GM12864 (cell line): ENCODE measurements at regions not wholly inside any gene's neighbourhood (a gene's known extent, or its start where the extent isn't known, plus 50 kb on each side); places are given as distances from the start of the nearest gene placed in this dataset.
"Not testable (repeated sequence)": the region's sequence is repeated elsewhere in the genome, so short reads cannot be mapped to it uniquely, and the experiment has no call there.

Source experiments
- DNase-seq: peaks from one replicate; pipeline ENCODE4 v3.0.0-alpha.2; 2011; ENCODE audit warnings: low read depth
- H3K4me3 ChIP-seq: 2 replicates; pipeline ENCODE4 v1.5.1; 2011; ENCODE audit warnings: mild to moderate bottlenecking, low read depth, low read length, control low read depth
- CTCF ChIP-seq: IDR thresholded peaks from 2 replicates; pipeline ENCODE4 v1.5.1; 2011; ENCODE audit warnings: low read depth, mild to moderate bottlenecking, moderate library complexity, low read length, control low read depth, inconsistent platforms; ENCODE audit errors: missing control alignments

DNA sequence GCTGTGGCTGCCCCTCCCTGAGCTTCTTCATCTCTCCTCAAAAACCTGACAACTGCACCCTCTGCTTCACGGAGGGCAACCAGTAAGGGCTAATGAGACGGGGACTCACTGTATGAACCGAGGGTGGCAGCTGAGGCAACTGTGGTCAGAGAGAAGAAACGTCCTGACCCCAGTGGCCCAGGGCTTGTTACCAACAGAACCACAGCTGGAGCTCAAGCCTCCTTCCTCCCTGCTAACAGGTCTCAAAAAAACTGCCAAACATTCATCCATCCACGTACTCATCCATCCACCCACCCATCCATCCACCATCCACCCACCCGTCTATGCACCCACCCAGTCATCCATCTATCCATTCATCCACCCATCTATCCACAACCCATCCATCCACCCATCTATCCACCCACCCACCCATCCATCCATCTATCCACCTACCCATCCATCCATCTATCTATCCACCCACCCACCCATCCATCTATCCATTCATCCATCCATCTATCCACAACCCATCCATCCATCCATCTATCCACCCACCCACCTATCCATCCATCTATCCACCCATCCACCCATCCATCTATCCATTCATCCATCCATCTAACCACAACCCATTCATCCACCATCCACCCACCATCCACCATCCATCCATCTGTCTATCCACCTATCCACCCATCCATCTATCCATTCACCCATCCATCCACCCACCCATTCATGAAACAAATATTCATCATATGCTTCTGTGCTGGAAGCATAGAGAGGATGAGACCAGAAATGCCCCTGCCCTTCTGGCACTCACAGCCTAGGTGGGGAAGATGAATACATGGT lies 111.7 kb downstream of the PDGFA start:
- no peak overlapping the region for H3K4me3 ChIP-seq
- TF ChIP-seq CTCF = no peak
- no peak for DNase-seq

- no peak for TF ChIP-seq CTCF
- no peak overlapping the region for H3K4me3 ChIP-seq
- no peak for DNase-seq
These were observed 110.8 kb downstream of the PDGFA start for GRCh38 chr7:408751-409311.

- H3K4me3 ChIP-seq = no peak overlapping the region
- no peak for TF ChIP-seq CTCF
- DNase-seq = no peak
These were observed 110.0 kb downstream of the PDGFA start for GRCh38 chr7:409339-410281.

DNA sequence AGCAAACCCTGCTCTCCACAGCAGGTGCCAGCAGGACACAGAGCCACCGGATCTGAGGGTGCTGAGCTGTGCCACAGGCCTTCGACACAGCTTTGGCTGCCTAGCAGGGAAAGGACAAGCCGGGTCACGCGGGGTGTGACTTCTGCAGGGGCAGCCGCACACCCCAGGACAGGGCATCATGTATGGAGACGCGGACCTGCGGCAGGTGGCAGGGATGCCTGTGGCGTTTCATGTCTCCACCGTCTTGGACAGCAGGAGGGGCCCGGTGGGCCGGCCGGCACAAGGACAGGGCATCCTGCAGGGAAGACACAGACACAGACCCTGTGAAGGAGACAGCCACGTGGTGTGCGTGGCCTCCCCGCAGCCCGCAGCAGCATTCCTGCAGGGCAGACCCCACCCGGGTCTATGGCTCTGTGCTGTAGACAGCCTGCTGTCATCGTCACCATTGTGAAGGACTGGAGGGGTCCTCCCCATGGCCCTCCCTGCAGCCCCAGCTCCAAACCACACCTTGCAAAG lies 109.2 kb downstream of the PDGFA start:
- no peak for TF ChIP-seq CTCF
- H3K4me3 ChIP-seq = no peak overlapping the region
- no peak for DNase-seq

GRCh38 chr7:411116-411515 lies 108.5 kb downstream of the PDGFA start:
- DNase-seq, H3K4me3 ChIP-seq: not testable (repeated sequence)

DNA sequence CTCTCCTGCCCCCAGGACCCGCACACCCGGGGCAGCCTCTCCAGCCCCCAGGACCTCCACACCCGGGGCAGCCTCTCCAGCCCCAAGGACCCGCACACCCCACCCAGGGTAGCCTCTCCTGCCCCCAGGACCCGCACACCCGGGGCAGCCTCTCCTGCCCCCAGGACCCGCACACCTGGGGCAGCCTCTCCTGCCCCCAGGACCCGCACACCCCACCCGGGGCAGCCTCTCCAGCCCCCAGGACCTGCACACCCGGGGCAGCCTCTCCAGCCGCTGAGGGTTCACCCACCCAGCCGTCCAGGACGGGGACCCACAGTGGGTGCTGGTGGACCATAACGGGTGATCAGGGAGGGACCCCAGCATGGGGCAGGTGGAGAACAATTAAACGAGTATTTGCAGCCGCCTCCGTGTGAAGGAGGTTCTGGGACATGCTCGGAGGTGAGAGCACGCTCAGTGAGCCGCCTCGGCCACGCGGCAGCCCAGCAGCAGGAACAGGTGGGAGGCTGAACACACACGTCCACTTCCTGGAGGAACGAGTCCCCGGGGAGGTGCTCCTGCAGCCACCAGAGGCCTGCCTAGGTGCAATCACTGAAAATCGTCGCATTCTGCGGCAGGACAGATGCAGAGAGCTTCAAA lies 107.9 kb downstream of the PDGFA start:
- TF ChIP-seq CTCF = no peak
- peak; percentile 10 for DNase-seq
- H3K4me3 ChIP-seq = no peak overlapping the region
